Pons (tissue), 1 donor: ENCODE measurements at regions not wholly inside any gene's neighbourhood (a gene's known extent, or its start where the extent isn't known, plus 50 kb on each side); places are given as distances from the start of the nearest gene placed in this dataset.

Experiments
- DNase-seq: peaks from one replicate; pipeline ENCODE4 v3.0.0-alpha.2; 2016; ENCODE audit warnings: low spot score

DNA sequence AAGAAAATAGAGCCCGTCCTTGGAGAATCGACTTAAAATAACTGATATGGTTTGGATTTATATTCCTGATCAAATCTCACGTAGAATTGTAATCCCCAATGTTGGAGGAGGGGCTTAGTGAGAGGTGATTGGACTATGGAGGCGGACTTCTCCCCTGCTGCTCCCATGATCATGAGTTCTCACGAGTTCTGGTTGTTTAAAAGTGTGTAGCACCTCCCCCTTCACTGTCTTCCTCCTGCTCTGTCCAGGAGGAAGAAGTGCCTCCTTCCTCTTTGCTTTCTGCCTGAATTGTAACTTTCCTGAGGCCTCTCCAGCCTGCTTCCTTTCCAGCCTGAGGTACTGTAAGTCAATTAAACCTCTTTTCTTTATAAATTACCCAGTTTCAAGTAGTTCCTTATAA lies 529.2 kb downstream of the HAO1 start:
- DNase-seq: no peak

DNA sequence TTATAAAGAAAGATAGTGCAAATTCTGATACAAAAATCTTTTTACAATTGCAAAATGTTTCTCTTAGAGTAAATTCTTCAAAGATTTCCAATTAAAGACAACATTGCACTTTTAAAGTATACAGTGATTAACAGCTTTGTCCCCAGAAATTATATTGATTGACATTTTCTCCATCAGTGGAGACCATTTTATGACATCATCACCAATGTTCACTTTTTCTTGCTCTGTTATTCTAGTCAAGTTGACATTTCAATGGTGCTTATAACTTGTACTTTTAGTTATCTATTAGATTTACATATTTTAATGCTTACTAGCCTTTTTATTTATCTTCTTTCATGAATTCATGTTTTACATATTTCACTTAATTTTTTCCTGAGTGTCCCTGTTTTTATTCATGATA lies 524.8 kb downstream of the HAO1 start:
- no peak for DNase-seq

DNA sequence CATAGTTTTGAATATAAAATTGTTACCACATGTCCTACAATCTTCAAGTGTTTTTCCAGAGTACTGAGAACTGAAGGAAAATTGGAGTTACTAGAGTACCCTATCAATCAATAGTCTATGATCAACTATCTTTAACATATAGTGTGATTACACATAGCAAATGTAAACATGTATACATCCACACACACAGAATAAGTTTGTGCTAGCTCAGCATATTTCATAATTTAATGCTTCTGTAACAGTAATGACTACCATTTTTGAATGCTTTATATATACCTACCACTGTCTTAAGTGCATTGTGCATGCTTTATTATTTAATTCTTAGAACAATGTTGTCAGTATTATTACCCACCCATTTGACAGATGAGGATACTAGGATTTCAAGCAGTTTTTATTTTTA lies 523.9 kb downstream of the HAO1 start:
- no peak for DNase-seq

DNA sequence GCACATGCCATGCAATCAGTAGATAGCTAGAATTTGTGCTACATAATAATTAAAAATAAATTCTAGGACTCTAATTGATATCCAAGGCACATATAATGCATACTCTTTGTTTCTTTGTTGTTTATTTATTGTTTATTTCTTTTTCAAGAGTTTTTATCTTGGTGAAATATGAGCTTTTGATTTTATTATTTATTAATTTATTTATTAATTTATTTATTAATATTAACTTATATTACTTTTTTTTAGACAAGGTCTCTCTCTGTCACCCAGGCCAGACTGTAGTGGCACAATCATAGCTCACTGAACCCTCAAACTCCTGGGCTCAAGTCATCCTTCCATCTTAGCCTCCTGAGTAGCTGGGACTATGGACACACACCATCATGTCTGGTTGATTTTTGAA lies 519.9 kb downstream of the HAO1 start:
- no peak for DNase-seq

DNA sequence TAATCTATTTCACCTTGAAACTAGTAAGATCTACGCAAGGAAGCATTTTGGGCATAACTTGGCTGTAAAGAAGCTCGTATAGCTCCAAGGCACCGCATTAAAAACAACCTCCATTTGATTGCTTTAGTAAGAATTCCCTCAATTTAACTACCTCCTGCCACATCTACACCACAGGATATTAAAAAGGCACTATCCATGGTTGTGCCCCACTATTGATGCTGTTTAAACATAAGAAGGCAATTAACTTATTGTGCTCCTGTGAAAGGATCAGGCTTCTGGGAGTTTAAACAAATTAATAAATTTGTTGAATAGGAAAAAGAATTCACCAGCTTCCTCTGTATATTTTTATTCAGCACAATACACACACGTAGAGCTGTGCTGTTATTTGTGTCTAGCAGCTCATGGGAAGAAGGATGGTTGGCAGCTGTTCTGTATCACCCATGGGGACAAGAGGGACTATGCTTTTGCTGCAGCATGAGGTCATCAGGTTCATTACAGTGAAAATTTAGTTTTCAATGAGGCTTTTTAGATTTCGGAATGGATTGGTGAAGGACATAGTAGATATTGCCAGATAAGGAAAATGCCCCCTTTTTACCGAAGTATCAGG lies 513.3 kb downstream of the HAO1 start:
- DNase-seq: no peak

DNA sequence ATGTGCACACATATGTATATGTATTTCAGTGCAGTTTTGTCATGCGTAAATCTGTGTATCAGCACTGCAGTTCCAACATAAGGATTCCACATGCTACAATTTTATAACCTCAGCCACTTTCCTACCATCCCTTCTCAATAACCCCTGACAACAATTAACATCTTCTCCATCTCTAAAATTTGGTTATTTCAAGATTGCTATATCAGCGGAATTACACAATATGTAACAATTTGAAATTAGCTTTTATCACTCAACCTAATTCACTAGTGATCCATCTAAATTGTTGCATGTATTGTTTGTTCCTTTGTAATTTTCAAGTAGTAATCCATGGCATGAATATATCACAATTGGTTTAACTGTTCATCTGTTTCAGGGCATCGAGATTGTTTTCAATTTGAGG lies 511.3 kb downstream of the HAO1 start:
- no peak for DNase-seq

DNA sequence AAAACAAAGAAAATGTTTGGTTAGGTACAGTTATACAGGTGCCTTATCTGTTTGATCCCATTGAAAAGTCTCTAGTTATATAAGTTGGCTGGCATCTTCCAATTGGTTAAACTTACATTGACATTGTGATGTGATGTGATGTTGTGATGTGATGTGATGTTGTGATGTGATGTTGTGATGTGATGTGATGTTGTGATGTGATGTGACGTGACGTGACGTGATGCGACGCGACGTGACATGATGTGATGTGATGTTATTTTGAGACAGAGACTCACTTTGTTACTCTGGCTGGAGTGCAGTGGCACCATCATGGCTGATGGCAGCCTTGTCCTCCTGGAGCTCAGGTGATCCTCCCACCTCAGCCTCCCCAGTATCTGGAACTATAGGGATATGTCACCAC lies 507.6 kb downstream of the HAO1 start:
- no peak for DNase-seq

DNA sequence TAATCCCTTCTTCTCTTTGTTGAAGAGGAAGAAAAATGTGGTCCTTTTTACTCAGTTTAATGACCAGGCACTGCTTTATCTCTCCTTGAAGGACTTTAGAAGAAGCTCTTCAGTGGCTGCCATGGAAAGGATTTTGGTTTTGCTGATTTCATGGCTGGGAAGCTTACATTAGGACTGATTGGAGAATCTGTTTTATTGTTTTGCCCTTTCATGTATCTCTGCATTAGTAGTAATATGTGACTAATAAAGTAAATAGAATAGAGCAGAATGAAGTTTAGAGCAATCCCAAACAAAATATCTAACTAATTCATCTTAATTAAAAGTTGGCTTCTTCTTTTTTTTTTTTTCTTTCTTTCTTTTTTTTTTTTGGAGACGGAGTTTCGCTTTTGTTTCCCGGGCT lies 502.9 kb downstream of the HAO1 start:
- no peak for DNase-seq

DNA sequence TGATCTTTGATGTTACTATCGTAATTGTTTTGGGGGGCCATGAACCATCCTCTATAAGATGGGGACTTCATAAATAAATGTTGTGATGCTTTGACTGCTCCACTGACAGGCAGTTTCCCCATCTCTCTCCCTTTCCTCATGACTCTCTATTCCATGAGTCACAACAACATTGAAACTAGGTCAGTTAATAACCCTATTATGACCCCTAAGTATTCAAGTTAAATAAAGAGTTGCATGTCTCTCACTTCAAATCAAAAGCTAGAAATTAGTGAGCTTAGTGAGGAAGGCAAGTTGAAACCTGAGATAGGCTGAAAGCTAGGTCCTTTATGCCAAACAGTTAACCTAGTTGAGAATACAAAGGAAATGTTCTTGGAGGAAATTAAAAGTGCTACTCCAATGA lies 491.0 kb downstream of the HAO1 start:
- no peak for DNase-seq

DNA sequence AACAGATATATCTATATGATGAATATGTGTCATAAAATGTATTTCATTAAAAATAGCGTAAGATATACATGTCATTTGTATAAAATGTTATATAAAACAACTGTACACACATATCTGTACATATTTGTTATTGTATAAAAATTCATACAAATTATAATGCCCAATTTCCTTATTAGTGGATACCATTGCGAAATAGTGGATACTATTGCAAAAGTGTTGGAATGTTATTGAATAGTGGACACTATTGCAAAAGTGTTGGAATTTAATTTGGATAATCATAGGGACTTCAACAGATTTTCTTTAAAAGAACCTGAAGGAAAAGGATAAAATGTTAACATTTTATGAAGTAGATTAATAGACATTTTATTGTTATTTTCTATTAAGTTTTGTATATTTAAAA lies 487.4 kb downstream of the HAO1 start:
- DNase-seq: no peak

DNA sequence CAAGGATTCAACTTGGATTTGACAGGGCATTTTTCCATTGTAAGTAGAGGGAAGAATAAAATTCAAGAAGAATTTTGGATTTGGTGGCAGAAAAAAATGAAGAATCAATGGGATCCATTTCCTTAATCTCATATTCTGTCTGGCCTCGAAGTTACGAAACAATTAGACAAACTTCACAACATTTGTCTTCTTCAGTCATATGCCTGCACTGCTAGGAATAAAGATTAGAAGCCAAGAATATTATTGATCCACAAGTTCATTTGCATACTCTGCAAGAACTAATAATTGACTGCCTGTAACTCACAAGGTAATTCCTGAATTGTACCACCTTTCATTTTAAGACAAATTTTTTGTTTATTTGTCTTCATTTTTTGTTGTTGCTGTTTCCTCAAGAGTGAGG lies 486.2 kb downstream of the HAO1 start:
- no peak for DNase-seq

DNA sequence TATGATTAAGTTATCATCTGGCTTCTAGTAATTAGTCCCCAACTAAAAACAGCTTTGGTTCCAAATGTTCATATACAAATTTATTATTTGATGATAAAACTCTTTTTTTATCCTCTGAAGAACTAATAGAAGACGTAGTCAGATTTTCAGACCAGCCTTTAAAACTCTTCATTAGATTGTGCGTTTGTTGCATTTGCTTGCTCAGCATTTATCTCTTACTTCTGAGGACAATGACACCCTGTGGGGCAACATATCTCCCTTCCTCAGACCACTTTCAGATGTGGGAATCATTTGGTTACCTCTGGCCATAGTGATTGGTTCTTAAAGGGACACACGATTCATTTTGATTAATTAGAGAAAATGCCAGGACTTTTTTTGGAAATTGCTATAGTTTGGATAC lies 481.8 kb downstream of the HAO1 start:
- no peak for DNase-seq

DNA sequence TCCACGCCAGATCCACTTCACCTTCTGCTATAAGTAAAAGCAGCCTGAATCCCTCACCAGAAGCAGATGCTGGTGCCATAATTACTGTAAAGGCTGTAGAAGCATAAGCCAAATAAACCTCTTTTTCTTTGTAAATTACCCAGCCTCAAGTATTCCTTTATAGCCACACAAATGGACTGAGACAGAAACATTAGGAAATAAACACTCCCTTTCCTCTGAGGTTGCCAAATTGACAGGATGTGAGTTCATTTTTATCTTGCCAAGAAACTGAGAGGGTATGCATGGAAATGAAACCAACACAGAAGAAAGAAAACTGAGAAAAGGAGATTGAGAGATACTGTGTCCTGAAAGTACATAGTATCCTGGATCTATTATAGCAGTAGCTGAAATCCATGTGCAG lies 481.2 kb downstream of the HAO1 start:
- DNase-seq: no peak

DNA sequence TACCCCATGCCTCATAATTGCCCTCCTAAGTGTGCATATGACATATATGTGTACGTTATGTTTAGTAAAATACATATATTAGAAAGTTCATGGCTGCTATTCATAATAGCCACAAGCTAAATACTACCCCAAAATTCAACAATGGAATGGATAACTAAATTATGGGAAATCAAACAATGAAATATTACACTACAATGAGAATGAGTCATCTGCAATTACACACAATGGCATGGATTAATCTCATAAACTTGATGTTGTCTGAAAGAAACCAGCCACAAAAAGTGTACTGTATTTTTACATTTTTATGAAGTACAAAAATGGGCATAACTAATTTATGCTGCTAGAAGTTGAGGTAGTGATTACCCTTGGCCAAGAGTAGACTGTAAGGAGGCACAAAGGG lies 477.0 kb downstream of the HAO1 start:
- no peak for DNase-seq

DNA sequence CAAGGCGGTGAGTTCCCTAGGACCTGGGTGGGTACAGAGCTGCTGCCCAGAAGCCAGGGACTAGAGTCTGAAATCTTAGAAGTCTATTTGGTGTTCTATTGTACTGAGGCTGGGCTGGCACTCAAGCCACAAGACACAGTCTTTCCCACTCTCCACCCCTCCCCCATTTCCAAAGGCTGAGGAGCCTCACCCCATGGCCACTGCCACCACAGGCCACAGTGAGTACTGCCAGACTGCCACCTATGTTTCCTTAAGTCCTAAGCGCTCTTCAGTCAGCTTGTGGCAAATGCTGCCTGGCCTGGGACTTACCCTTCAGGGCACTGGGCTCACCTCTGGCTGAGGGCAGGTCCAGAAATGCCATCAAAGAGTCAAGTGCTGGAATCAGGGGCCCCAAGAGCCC lies 469.3 kb downstream of the HAO1 start:
- no peak for DNase-seq

DNA sequence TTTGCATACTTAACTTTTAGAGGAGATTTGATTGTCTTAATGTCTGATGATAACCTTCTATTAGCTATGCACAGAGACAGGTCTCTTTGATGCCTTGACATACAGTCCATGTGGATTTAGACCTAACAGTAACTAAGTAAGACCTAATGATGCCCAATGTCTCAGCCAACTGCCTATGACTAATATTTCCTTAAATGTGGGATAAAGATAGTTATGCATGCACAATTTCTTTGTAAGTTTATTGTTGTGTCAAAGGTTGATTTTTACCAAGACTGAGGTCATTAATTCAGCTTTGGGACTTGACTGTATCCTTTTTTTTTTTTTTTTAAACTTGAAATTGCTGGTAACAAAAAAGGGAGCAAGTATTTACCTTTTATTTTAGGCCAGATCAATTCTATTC lies 450.0 kb downstream of the HAO1 start:
- no peak for DNase-seq

DNA sequence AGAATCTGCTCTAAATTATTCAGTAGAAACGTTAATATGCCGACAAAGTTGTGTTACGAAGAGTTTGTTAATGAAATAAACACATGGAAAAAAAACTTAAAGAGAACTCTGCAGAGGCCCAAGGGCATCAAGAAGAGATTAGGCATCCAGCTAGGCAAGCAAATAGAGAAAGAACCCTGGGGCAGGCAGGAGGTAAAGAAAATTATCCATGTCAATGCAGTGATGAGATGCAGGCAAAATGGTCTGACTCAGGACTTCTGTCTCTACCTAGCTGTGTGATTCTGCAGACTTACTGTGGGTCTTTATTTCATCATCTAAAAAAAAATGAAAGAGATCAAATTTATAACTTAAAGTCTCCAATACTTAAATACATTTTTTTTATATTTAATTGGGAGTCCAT lies 448.0 kb downstream of the HAO1 start:
- no peak for DNase-seq

DNA sequence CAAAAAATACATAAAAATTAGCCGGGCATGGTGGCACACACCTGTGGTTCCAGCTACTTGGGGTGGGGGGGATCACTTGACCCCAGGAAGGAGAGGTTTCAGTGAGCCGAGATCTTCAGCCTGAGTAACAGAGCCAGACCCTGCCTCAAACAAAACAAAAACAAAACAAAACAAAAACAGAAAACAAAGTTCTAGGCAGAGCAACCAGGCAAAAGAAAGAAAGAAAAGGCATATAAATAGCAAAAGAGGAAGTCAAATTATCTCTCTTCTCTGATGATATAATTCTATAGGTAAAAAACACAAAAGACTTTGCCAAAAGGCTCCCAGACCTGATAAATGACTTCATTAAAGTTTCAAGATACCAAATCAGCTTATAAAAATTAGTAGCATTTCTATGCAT lies 446.9 kb downstream of the HAO1 start:
- DNase-seq: no peak

DNA sequence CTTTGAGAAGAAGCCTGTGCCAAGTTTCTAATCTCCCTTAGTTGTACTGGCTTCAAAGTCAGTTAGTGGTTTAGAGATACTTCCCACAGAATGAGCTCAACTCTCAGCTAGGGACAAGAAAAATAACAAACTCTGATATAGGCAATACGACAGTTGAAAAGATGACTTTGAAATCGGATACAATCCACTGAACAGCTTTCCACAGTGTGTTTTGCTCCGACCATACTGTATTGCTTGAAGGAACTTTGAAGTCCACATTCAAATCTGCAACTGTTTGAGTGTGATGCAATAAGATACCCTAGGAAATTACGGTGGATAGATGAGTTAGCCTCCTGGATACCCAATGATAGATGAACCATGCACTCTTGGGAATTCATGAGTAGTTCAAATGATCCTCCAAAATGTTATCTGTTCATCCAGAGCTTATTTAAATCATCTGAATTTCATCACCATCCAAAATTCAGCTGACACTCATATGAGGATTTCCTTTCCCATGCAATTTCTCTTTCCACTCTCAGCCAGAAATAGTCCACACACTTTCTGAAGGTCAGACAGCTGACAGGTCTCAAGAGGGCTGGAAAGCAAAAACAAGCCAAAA lies 443.8 kb downstream of the HAO1 start:
- no peak for DNase-seq

DNA sequence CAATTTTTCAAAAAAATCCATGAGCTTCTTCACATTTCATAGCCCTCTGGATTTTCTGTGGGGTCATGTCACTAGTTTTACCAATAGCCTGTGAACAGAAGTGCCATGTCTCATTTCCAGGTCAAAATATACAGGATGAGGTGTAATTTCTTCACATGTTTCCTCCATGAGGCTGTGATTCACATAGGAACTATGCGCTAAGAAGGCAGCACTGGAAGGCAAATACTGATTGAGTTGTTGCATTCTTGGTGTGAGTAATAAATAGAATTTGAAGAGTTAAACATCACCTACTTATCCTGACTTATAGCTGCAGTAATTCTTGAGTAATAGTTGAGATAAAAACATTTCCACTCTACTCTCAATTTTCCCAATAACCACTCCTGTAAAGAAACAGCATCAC lies 442.3 kb downstream of the HAO1 start:
- no peak for DNase-seq

DNA sequence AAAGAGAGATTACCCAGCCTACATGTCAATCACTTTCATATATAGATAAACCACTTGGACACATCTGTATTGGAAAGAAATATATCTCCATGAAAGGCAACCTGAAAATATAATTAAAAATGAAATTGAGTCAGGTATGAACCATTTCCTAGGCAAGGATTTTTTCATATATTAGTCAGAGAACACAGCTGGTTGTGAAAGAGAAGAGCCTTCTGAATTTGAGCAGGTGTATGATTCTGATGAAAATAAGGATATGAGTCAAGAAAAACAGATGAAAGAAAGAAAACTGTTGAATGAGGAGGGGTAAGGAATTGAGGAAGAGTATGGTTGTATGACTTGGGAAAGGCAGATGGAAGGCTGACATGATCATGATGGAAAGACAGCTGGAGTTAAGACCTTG lies 441.1 kb downstream of the HAO1 start:
- no peak for DNase-seq

DNA sequence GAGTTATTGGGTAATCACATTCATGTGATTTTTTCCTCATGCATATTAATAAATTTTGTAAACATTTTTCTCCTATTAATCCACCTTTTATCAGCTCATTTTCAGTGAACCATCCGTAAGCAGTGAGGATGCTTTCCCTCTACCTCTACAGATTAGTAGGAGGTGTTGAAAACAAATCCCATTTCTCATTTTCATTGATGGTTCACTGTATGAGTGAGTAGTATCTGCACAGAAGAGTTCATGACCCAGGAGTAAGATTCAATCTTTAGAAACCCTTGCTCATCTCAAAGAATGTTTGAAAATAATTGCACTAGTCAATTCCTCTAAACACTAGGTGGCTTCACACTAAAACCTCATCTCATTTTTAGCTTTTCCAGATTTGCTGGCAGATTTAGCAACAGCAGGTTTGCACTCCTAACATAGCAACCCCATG lies 440.0 kb downstream of the HAO1 start:
- DNase-seq: no peak

DNA sequence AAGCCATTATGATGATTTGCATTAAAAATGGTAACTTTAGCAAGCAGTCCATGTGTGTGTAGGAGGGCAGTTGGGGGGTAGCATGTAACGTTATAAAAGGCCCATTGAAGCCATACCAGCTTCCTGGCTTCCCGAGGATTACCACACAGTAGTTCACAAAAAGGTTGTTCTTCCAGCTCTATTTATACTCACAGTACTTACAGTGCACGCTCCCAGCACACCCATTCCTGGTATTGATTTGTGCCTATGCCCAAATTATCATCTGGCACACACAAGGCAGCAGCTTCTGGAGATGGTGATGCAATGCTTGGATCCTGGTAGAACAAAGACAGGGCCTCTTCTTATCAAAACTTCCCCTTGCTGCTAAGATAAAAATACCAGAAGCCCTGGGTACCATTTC lies 436.8 kb downstream of the HAO1 start:
- no peak for DNase-seq

DNA sequence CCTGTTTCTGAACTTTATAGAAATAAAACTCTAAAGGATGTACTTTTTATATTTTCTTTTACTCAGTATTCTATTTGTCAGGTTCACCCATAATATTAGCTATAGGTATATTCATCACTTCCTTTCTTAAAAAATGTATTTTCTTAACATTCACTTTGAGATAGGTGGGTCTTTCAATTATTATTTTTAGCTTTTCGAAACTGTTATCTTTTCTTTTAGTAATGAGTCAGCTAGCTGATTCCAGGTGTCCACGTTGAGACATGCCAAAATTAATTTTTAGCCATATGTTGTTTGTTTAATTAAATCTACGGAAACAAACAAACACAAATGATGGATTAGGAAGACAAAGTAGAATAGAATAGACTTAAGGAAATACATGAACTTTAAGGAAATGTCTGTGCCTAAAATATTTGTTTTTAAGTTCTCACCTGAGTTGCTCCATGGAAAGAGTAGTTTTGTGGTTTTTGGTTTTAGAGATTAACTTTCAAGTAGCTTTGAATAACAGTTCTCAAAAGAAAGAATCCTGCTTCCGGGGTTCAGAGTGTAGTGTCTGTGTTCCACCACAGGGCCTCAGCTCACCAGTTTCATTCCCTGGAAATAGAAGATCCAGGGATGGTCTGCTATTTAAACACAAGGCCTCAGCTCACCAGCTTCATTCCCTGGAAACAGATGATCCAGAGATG lies 435.0 kb downstream of the HAO1 start:
- no peak for DNase-seq
